8988T (cell line): ENCODE measurements at regions not wholly inside any gene's neighbourhood (a gene's known extent, or its start where the extent isn't known, plus 50 kb on each side); places are given as distances from the start of the nearest gene placed in this dataset.
"Not testable (repeated sequence)": the region's sequence is repeated elsewhere in the genome, so short reads cannot be mapped to it uniquely, and the experiment has no call there.

Source experiments
- DNase-seq: peaks from one replicate; pipeline ENCODE4 v3.0.0; 2011

DNA sequence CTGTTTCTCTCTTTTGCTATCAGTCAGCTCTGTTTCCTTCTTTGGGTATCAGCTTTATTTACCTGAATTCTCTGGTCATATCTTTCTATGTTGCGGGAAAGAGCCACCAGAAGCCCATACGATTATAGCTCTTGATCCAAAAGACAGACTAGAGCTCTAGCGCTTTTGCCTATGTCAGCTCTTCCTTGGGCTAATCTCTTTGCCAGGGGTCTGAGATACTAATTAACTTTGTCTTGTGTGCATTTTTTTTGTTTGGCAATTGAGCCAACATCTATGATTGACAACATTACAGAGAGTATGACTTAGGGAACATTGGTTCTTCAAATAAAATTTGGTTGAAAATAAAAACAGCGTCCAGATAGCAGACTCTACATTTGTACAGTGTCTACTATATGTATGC lies 603.0 kb downstream of the KCTD16 start:
- no peak for DNase-seq

DNA sequence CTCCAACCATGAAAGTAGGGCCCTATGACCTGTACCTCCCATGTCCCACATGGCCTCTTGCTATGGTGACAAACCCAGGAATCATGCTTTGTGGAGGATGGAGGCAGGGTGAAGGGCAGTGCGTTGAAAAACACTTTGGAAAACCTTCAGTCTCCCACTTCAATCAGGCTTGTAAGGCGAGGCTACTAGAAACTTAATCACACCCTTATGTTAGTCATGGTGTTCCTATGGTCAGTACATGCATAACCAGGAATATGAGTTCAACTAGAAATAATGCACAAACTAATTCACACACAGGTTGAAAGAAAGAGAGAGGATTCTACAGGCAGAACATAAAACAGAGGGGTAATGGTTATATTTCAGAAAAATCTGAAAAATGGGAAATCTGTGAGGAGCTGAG lies 601.1 kb downstream of the KCTD16 start:
- DNase-seq, result no peak

DNA sequence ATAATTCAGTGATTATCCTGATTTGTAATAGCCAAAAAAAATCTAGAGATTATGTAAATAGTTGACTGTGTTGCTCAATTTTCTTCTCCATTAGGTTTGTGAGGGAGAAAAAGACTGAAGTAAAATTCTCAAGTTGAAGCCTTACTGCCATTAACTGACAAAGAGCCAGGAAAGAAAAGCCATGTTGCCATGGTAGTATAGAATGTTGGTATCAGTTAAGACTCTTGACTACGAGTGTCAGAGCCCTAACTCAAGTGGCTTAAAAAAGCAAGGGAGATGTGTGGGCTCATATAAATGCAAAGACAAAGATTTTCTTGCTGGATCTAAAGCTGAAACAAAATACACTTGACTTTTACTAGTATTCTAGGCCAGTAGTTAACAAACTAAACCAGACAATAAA lies 571.7 kb downstream of the KCTD16 start:
- no peak for DNase-seq

DNA sequence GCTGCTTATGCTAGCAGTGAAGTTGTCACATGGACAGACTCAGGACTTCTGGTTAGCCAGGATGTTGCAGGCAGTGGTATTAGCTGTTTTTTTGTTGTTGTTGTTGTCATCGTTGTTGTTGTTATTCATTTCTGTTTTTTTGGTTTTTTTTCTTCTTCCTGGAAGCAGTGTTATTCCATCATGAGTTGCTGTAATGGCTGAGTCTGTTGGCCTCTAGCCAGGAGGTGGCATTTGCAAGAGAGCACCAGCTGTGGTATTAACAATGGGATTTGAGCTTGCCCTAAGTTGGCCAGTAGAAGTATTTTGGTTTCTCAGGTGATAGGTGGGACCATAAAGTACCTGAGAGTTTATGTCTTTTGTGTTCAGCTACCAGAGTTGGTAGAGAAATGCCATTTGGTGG lies 561.1 kb downstream of the KCTD16 start:
- DNase-seq, result no peak

GRCh38 chr5:144712090-144712489 lies 541.4 kb downstream of the KCTD16 start:
- no peak for DNase-seq

DNA sequence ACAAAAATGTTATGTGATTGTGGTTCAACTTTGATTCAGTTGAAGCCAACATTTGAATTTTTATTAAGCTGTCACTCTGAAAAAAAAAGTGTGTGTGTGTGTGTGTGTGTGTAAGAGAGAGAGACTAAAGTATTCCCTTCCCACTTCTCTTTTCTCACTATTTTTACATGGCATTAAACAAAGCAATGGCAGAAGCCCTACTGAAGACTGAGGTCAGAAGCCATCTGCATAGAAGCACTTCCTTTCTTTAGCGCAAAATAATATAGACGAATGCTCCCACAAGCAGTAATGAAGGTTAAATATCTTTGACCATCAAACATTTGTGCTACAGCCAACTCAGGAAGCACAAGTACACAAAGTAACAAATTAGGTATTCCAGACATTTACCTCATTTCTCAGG lies 540.5 kb downstream of the KCTD16 start:
- no peak for DNase-seq

- no peak for DNase-seq
Observed at GRCh38 chr5:144710637-144711036, 540.0 kb downstream of the KCTD16 start.

DNA sequence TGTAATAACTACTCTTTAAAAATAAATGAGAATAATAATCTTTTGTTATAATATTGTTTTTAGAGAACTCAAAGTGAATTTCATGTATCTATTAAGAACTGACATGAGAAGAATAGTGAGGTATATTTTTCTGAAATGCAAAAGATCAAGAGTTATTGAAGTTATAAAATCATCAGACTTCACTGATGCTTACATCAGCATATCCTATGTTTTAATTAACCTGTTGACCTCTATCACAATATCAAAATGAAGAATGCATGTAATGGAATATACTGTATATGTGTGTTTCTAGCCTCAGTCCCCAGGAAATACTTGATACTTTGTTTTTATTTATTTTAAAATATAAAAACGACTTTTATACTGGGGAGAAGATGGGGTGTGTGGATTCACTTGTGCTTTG lies 533.1 kb downstream of the KCTD16 start:
- no peak for DNase-seq

- no peak for DNase-seq
Observed at GRCh38 chr5:144698484-144698883, 527.8 kb downstream of the KCTD16 start.

DNA sequence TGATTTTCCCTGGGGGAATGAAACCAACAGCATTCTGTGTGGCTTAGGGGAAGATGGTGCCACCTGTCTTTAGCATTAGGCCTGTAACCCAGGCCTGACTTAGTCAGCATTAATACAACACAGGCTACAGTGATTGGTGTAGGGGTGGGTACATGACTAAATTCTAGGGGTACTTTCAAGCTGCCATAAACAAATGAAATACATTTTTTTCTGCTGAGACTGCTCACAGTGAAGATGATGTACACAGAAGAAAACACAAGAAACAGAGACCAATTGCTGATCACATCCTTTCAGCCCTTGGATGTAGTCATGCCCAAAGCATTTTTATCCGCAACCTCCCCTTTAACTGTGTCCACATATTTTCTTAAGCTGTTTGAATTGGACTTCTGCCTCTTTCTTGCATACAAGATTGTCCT lies 527.2 kb downstream of the KCTD16 start:
- DNase-seq, result no peak

- no peak for DNase-seq
Observed at GRCh38 chr5:144691936-144692335, 521.3 kb downstream of the KCTD16 start.

DNA sequence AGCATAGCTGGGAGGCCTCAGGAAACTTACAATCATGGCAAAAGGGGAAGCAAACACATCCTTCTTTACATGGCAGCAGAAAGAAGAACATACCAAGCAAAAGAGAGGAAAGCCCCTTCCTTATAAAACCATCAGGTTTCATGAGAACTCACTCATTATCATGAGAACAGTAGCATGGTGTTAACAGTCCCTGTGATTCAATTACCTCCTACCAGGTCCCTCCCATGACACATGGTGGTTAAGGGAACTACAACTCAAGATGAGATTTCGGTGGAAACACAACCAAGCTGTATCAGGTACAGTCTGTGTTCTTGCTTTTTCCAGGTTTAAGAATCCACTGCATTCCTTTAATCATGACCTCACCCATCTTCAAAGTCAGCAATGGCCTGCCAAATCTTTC lies 514.2 kb downstream of the KCTD16 start:
- no peak for DNase-seq

DNA sequence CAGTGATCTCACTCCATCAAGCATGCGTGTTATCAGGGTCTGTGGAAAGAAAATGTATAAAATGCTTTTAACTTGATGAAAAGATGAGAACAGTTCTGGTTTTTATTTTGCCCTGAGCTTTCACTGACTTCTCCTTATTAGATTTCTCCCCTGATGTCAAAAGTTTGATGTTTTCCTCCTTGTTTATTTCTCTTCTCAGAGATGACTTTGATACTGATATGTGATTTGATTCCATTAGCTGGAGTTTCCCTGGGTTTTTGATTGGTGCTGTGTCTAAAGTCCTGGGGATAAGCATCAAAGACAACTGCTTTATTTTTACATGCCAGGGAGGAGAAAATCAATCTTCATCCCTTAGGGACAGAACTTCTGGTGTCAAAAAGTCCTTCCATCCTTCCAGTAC lies 510.0 kb downstream of the KCTD16 start:
- no peak for DNase-seq

- no peak for DNase-seq
Observed at GRCh38 chr5:144671066-144671465, 500.4 kb downstream of the KCTD16 start.

DNA sequence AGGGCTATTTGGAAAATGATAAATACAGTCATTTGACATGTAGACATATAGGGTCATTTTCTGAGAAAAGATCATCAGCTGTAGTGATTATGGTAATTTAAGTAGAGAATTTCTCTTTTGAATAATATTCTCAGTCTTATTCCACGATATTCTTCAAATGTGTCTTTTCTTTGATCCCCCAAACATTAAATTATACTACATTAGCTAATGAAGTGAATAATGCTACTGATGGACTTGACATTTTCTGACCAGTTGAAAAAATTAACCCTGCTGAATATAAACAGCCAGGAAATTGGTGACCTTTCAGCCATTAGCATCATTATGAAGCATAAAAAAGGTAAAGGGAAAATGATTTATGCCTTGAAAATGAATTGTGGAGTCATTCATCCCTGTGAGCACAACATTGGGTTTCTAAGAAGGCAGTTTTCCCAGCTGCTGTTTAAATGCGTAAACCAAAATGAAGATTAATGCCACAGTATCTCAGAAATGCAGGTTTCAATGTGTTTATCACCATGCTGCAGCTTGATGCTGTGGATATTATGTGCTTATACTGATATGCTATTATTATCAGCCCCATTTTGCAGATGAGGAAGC lies 489.1 kb downstream of the KCTD16 start:
- DNase-seq, result no peak

GRCh38 chr5:144644317-144644716 lies 473.6 kb downstream of the KCTD16 start:
- DNase-seq, result no peak

DNA sequence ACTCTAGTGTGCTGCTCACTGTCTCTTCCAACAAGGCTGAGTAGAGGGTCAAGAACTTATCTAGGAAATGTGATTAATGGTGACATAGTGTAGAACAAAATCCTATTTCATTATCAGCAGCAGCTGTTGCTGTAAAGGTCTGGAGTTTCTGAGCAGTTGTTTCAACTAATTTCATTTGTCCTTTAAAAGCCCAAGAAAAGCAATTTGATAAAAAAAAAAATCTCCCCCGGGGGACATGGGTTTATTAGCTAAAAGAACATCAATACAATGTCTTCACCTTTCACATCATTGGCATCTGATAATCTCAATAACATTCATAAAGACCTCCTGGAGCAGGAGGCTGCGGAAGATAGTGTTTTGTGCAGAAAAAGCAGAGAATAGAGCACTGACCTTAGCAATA lies 468.1 kb downstream of the KCTD16 start:
- DNase-seq, result no peak

DNA sequence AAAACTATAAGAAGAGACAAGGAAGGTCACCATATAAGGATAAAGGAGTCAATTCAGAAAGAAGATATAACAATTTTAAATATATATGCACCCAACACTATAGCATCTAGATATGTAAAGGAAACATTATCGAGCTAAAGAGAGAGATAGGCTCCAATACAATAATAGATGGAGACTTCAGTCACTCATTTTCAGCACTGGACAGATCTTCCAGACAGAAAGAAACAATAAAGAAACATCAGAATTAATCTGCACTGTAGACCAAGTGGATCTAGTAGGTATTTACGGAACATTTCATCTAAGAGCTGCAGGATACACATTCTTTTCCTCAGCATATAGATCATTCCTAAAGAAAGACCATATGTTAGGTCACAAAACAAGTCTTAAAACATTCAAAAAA lies 463.5 kb downstream of the KCTD16 start:
- DNase-seq, result no peak

DNA sequence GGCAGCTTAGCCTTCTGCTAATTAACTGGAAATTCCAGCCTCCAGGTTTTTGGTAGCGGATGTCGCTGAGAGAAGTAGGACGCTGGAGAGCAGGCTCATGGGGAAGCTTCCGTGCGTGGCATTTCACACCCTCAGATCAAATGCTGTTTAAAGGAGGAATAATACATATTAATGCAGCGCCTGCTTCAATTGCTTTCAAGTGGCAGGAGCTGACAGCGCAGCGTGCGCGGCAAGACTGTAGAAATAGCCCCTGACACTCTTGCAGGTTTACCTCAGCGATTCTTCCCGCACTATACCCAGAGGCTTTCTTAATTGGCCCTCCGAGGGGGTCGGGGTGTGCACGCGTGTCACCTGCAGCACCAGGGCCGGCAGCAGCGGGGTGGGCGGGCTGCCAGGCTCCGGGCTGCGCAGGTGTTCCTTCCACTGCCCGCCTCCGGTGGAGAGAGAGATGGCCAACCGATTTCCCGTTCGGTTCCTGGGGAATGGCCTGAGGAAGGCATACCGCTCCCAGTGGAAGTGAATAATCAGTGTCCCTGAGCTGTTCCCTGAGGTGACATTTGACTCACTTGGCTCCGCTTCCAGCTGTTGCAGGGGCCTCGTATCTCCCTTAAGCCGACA lies 427.9 kb downstream of the KCTD16 start:
- DNase-seq, result no peak

- DNase-seq, result no peak
Observed at GRCh38 chr5:144596517-144596916, 425.8 kb downstream of the KCTD16 start.

GRCh38 chr5:144594919-144595318 lies 424.2 kb downstream of the KCTD16 start:
- no peak for DNase-seq

DNA sequence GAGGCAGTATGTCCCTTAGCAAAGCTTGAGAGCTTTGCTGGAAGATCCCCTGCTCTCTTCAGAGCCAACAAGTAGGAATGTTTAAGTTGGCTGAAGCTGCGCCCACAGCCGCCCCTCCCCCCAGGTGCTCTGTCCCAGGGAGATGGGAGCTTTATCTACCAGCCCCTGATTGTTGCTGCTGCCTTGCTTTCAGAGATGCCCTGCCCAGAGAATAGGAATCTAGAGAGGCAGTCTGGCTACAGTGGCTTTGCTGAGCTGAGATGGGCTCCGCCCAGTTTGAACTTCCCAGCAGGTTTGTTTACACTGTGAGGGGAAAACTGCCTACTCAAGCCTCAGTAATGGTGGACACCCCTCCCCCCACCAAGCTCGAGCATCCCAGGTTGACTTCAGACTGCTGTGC lies 423.6 kb downstream of the KCTD16 start:
- not testable (repeated sequence) for DNase-seq

GRCh38 chr5:144585681-144586080 lies 415.0 kb downstream of the KCTD16 start:
- no peak for DNase-seq

- no peak for DNase-seq
Observed at GRCh38 chr5:144583541-144584449, 413.1 kb downstream of the KCTD16 start.
